ENCODE measurements at regions not wholly inside any gene's neighbourhood (a gene's known extent, or its start where the extent isn't known, plus 50 kb on each side); places are given as distances from the start of the nearest gene placed in this dataset.
"Not testable (repeated sequence)": the region's sequence is repeated elsewhere in the genome, so short reads cannot be mapped to it uniquely, and the experiment has no call there.

- DNase-seq = no peak
Observed at GRCh38 chr3:74039105-74039504, 414.4 kb upstream of the PDZRN3 start.

- no peak for DNase-seq
Observed at GRCh38 chr3:74036568-74036967, 411.8 kb upstream of the PDZRN3 start.

- DNase-seq = no peak
Observed at GRCh38 chr3:74036102-74036501, 411.4 kb upstream of the PDZRN3 start.

GRCh38 chr3:74033806-74034205 lies 409.1 kb upstream of the PDZRN3 start:
- no peak for DNase-seq

GRCh38 chr3:74033381-74033780 lies 408.6 kb upstream of the PDZRN3 start:
- no peak for DNase-seq

GRCh38 chr3:74027121-74027520 lies 402.4 kb upstream of the PDZRN3 start:
- no peak for DNase-seq

- DNase-seq = no peak
Observed at GRCh38 chr3:74023395-74023794, 398.7 kb upstream of the PDZRN3 start.

GRCh38 chr3:74021449-74021848 lies 396.7 kb upstream of the PDZRN3 start:
- no peak for DNase-seq

GRCh38 chr3:74009961-74010844 lies 385.5 kb upstream of the PDZRN3 start:
- DNase-seq = no peak

GRCh38 chr3:74004386-74004785 lies 379.6 kb upstream of the PDZRN3 start:
- DNase-seq = no peak

GRCh38 chr3:74003734-74004133 lies 379.0 kb upstream of the PDZRN3 start:
- DNase-seq = no peak

GRCh38 chr3:74001436-74001835 lies 376.7 kb upstream of the PDZRN3 start:
- DNase-seq = no peak

- DNase-seq = no peak
Observed at GRCh38 chr3:74000725-74001124, 376.0 kb upstream of the PDZRN3 start.

- DNase-seq = no peak
Observed at GRCh38 chr3:73999501-73999900, 374.8 kb upstream of the PDZRN3 start.

- DNase-seq = not testable (repeated sequence)
Observed at GRCh38 chr3:73990691-73991090, 365.9 kb upstream of the PDZRN3 start.

- DNase-seq = no peak
Observed at GRCh38 chr3:73966733-73967132, 342.0 kb upstream of the PDZRN3 start.

- no peak for DNase-seq
Observed at GRCh38 chr3:73964818-73965217, 340.1 kb upstream of the PDZRN3 start.

GRCh38 chr3:73955494-73956070 lies 330.8 kb upstream of the PDZRN3 start:
- no peak for DNase-seq

- DNase-seq = no peak
Observed at GRCh38 chr3:73954506-73954905, 329.8 kb upstream of the PDZRN3 start.

- no peak for DNase-seq
Observed at GRCh38 chr3:73952781-73953180, 328.0 kb upstream of the PDZRN3 start.

- DNase-seq = no peak
Observed at GRCh38 chr3:73950865-73951558, 326.3 kb upstream of the PDZRN3 start.

- DNase-seq = no peak
Observed at GRCh38 chr3:73945541-73945940, 320.8 kb upstream of the PDZRN3 start.

- no peak for DNase-seq
Observed at GRCh38 chr3:73939985-73940384, 315.2 kb upstream of the PDZRN3 start.

- DNase-seq = no peak
Observed at GRCh38 chr3:73933585-73933984, 308.8 kb upstream of the PDZRN3 start.

Data from SHP77 treated with DMSO at 0.1 percent for 48 hours (cell line).